ENCODE measurements at regions not wholly inside any gene's neighbourhood (a gene's known extent, or its start where the extent isn't known, plus 50 kb on each side); places are given as distances from the start of the nearest gene placed in this dataset.

- TF ChIP-seq, protein P1, sequence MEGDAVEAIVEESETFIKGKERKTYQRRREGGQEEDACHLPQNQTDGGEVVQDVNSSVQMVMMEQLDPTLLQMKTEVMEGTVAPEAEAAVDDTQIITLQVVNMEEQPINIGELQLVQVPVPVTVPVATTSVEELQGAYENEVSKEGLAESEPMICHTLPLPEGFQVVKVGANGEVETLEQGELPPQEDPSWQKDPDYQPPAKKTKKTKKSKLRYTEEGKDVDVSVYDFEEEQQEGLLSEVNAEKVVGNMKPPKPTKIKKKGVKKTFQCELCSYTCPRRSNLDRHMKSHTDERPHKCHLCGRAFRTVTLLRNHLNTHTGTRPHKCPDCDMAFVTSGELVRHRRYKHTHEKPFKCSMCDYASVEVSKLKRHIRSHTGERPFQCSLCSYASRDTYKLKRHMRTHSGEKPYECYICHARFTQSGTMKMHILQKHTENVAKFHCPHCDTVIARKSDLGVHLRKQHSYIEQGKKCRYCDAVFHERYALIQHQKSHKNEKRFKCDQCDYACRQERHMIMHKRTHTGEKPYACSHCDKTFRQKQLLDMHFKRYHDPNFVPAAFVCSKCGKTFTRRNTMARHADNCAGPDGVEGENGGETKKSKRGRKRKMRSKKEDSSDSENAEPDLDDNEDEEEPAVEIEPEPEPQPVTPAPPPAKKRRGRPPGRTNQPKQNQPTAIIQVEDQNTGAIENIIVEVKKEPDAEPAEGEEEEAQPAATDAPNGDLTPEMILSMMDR (IDR thresholded peaks at IDR 0.05; ENCODE audit: low read length), result no peak
- TF ChIP-seq EZH2 (optimal IDR thresholded peaks at IDR 0.05; ENCODE audit: low read depth, low read length), result no peak
These were observed 342.1 kb downstream of the DYSF start for GRCh38 chr2:71795486-71795885.

All from MM.1S (cell line).